Hepatocyte (in vitro differentiated cells): ENCODE measurements at regions not wholly inside any gene's neighbourhood (a gene's known extent, or its start where the extent isn't known, plus 50 kb on each side); places are given as distances from the start of the nearest gene placed in this dataset.

Experiments used
- DNase-seq: peaks from one replicate; pipeline ENCODE4 v3.0.0-alpha.2; 2016; ENCODE audit warnings: low spot score
- H2AFZ ChIP-seq: fragments of 200-600 bp; sonication (generic); 2 replicates; pipeline ENCODE4 v1.6.0; 2016; ENCODE audit warnings: antibody characterized with exemption, mild to moderate bottlenecking
- H3K27ac ChIP-seq: fragments of 200-600 bp; sonication (generic); 2 replicates; pipeline ENCODE4 v1.5.1; 2016; ENCODE audit warnings: mild to moderate bottlenecking
- H3K27me3 ChIP-seq: fragments of 200-600 bp; sonication (generic); 2 replicates; pipeline ENCODE4 v1.6.1; 2016
- H3K36me3 ChIP-seq: fragments of 200-600 bp; sonication (generic); replicated peaks from 2 replicates; pipeline ENCODE4 v1.5.1; 2016; ENCODE audit warnings: low read depth; ENCODE audit not compliant: insufficient read depth
- H3K4me1 ChIP-seq: fragments of 200-600 bp; sonication (generic); 2 replicates; pipeline ENCODE4 v1.5.1; 2016; ENCODE audit warnings: mild to moderate bottlenecking, moderate library complexity; ENCODE audit not compliant: insufficient read depth
- H3K4me2 ChIP-seq: fragments of 200-600 bp; sonication (generic); 2 replicates; pipeline ENCODE4 v1.6.0; 2016
- H3K4me3 ChIP-seq: fragments of 200-600 bp; sonication (generic); 2 replicates; pipeline ENCODE4 v1.5.1; 2016; ENCODE audit warnings: mild to moderate bottlenecking
- H3K79me2 ChIP-seq: fragments of 200-600 bp; sonication (generic); 2 replicates; pipeline ENCODE4 v1.6.0; 2017; ENCODE audit warnings: mild to moderate bottlenecking
- H3K9me2 ChIP-seq: fragments of 200-600 bp; sonication (generic); replicated peaks from 2 replicates; pipeline ENCODE4 v1.6.0; 2017; ENCODE audit warnings: mild to moderate bottlenecking; ENCODE audit not compliant: insufficient read depth
- H3K9me3 ChIP-seq: fragments of 200-600 bp; sonication (generic); 2 replicates; pipeline ENCODE4 v1.5.1; 2016; ENCODE audit warnings: low read depth, mild to moderate bottlenecking
- H4K20me1 ChIP-seq: fragments of 200-600 bp; sonication (generic); 2 replicates; pipeline ENCODE4 v1.6.0; 2016; ENCODE audit warnings: mild to moderate bottlenecking; ENCODE audit not compliant: insufficient read depth, poor library complexity, severe bottlenecking
- EZH2 ChIP-seq: fragments of 200-600 bp; sonication (generic); IDR thresholded peaks from 2 replicates; pipeline ENCODE4 v1.6.1; 2016; ENCODE audit warnings: antibody characterized with exemption, mild to moderate bottlenecking, borderline replicate concordance
- EZH2phosphoT487 ChIP-seq: fragments of 200-600 bp; sonication (generic); IDR thresholded peaks from one replicate; pipeline ENCODE4 v1.6.1; 2018; ENCODE audit warnings: antibody characterized with exemption, mild to moderate bottlenecking, low read depth, moderate library complexity; ENCODE audit not compliant: unreplicated experiment, severe bottlenecking
- WGBS: methylation state at CpG from one replicate; pipeline ENCODE4 v1.1.6; 2016; ENCODE audit warnings: low lambda C conversion rate; ENCODE audit errors: missing lambda C conversion rate; 5-methylcytosine and 5-hydroxymethylcytosine counted together
- TF ChIP-seq, protein P1 (sequence below): fragments of 200-600 bp; sonication (generic); IDR thresholded peaks from 2 replicates; pipeline ENCODE4 v1.5.1; 2016; ENCODE audit warnings: antibody characterized with exemption, mild to moderate bottlenecking; ENCODE audit not compliant: poor library complexity

DNA sequence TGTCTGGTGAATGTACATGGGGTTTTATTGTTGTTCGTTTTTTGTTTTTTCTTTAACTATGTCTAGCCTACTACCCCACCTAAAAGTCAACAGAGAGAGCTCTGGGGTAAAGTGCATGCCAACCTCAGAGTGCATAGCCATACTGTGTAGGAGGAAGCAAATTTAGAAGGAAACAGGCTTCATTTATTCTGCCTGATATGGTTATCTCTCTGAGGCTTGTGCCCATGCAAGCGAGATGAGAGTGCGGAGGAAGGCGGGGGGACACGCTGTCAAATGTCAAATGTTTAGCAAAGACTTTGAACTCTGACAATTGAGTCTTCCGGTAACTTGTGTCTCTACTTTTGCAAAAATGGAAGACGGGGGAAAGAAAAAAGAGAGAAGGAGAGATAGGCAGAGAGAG lies 295.5 kb downstream of the ETS1 start:
- Histone ChIP-seq H3K9me3 (no peaks in the 10 kb centered on the region), H2AFZ (no peak overlapping the region), H3K4me3 (no peak overlapping the region), H3K79me2 (no peaks in the 10 kb centered on the region), H3K4me2 (no peak overlapping the region), H3K4me1 (peaks cover 21% of the 10 kb centered on the region), H3K27ac (no peak overlapping the region), H4K20me1 (no peaks in the 10 kb centered on the region), H3K27me3 (no peaks in the 10 kb centered on the region), H3K36me3 (no peaks in the 10 kb centered on the region), H3K9me2 (no peaks in the 10 kb centered on the region)
- DNase-seq: no peak
- 60% methylated on average over 7 of the region's 7 CpGs for WGBS
- TF ChIP-seq, protein P1, sequence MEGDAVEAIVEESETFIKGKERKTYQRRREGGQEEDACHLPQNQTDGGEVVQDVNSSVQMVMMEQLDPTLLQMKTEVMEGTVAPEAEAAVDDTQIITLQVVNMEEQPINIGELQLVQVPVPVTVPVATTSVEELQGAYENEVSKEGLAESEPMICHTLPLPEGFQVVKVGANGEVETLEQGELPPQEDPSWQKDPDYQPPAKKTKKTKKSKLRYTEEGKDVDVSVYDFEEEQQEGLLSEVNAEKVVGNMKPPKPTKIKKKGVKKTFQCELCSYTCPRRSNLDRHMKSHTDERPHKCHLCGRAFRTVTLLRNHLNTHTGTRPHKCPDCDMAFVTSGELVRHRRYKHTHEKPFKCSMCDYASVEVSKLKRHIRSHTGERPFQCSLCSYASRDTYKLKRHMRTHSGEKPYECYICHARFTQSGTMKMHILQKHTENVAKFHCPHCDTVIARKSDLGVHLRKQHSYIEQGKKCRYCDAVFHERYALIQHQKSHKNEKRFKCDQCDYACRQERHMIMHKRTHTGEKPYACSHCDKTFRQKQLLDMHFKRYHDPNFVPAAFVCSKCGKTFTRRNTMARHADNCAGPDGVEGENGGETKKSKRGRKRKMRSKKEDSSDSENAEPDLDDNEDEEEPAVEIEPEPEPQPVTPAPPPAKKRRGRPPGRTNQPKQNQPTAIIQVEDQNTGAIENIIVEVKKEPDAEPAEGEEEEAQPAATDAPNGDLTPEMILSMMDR: no peak
- TF ChIP-seq EZH2 (no peak), EZH2phosphoT487 (no peak)

DNA sequence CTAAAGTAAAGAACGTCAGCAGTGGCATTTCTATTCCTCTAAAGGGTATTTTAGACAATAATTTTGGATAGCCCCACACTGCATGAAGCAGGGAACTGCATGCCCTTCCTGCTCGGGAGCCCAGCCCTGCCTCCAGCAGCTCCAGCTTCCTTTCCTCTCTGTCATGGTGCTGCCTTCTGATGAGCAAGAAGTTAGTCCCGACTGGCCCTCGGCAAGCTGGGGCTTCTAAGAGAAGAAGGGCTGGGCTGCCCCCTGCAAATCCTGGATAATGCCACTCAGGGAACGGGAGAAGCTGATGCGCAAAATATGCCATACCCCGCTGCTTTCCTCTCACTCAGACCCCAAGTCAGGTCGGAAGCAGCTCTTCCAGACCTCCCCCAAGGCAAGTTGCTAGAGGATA lies 296.4 kb downstream of the ETS1 start:
- no peaks in the 10 kb centered on the region for H4K20me1 ChIP-seq
- no peak overlapping the region for H2AFZ ChIP-seq
- WGBS: 70% methylated on average over 8 of the region's 8 CpGs
- H3K9me3 ChIP-seq: no peaks in the 10 kb centered on the region
- H3K4me1 ChIP-seq: peaks cover 18% of the 10 kb centered on the region
- peak overlapping the region; percentile 33 for H3K27ac ChIP-seq
- no peak for DNase-seq
- TF ChIP-seq, protein P1: no peak
- H3K79me2 ChIP-seq: no peaks in the 10 kb centered on the region
- no peaks in the 10 kb centered on the region for H3K36me3 ChIP-seq
- H3K9me2 ChIP-seq: no peaks in the 10 kb centered on the region
- H3K27me3 ChIP-seq: no peaks in the 10 kb centered on the region
- no peak overlapping the region for H3K4me3 ChIP-seq
- H3K4me2 ChIP-seq: no peak overlapping the region

DNA sequence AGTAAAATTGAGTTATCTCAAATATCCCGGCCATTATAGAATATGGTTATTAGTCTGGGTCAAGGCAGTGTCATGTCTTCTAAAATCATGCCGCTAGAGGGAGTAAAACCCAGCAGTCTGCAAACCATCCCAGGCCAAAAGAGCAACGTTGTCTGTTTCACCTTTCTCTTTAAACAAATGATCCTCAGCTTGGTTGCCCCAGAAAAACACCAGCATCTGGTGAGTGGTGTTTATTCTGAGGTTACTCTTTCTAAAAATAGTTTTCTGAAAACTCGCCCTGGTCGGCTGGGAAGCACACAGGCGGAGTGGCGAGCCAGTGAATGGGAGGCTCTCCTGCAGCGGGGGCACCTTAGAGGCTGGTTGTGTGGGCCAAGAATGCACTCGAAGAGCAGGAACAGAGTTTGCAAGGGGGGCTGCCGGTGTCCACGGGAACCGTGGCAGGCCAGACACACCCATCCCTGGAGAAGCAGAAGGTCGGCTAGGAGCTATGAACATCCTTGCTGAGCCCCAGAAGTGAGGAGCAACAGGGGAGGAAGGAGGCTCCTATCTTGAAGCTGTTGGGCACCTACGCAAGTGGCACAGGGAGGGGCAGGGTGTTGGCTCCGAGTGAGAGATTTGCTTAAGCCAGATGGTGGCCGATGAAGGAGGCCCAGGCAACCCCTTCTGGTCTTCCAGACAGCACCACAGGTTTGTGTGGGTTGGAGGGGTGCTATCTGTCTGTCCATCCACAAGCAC lies 297.1 kb downstream of the ETS1 start:
- Histone ChIP-seq H3K9me3 (no peaks in the 10 kb centered on the region), H3K9me2 (no peaks in the 10 kb centered on the region), H4K20me1 (no peaks in the 10 kb centered on the region), H3K36me3 (no peaks in the 10 kb centered on the region), H2AFZ (no peak overlapping the region), H3K27ac (peak overlapping the region; percentile 33), H3K4me1 (peaks cover 16% of the 10 kb centered on the region), H3K79me2 (no peaks in the 10 kb centered on the region), H3K4me3 (no peak overlapping the region), H3K27me3 (no peaks in the 10 kb centered on the region), H3K4me2 (peak overlapping the region; percentile 6)
- DNase-seq: peak; percentile 88
- 35% methylated on average over 16 of the region's 16 CpGs for WGBS
- TF ChIP-seq, protein P1: peak; percentile 88
- no peak for TF ChIP-seq EZH2phosphoT487
